ENCODE measurements at regions not wholly inside any gene's neighbourhood (a gene's known extent, or its start where the extent isn't known, plus 50 kb on each side); places are given as distances from the start of the nearest gene placed in this dataset.
"Not testable (repeated sequence)": the region's sequence is repeated elsewhere in the genome, so short reads cannot be mapped to it uniquely, and the experiment has no call there.

DNA sequence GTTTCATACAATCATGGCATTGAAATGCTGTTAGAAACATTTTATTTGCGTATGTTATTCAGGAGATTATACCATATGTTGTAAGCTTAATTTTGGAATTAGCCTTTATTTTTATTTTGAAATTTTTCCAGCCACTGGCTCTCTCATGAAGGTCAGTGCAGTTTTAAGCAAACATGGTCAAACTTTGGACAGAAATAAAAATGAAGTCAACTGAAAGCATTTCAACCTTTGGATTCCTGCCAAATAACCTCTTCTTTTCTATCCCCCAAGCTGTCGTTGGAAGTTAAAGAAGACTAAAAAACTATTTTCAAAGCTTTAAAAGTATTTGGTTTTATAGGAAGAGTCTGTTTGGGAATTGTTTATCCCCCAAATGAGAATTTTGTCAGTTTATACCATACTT lies 846.6 kb downstream of the MCTP2 start:
- DNase-seq (ENCODE audit: low read depth): no peak

GRCh38 chr15:95080228-95080627 lies 848.9 kb downstream of the MCTP2 start:
- not testable (repeated sequence) for DNase-seq (ENCODE audit: low read depth)

DNA sequence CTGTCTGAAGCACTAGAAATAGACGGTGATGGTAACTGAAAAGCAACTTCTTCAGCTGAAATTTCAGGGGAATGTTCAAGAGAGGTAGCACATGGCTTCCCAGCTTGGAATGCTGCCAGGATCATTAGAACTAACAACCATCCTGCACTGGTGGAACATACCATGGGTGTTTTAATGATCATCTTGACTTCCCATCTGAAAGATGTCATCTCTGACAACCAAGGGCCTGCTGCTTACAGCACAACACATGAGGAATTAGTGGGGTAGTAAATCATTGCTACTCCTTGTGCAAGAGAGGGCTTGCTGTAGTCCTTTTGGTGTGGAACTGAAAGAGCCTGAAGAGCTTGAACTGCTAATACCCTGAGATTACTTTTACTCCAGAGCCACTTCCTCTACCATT lies 853.7 kb downstream of the MCTP2 start:
- peak; percentile 25 for DNase-seq (ENCODE audit: low read depth)

DNA sequence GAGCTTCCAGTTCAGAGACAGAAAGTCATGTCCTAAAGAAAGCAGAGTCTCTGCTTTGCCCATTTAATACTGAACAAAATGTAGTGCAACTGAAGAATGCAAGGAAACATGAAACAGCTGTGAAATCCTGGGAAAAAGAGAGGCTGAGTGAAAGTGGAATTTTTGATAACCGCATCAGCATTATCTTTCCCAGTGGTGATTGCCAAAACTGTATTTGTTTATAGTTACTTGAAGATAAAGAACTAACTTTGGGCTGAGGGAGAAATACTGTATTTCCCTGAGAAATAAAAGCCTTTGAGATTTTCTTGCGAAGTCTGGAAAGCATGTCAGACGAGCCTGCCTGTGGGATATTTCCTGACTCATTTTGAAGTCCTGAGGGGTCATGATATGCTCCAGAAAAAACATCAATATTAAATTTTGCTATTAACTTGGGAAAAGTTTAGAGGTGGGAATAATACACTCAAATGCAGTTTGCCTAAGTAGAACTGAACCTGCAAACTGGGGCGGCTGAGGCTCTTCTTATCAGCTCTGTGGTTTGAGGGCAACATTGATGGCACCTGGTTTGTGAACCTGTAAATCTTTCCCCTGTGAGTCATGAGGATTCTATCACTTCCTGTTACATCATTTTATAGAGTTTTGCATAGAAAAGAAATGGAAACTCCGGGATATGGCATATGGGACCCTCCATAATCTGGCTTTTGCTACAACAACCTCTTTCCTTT lies 855.3 kb downstream of the MCTP2 start:
- DNase-seq (ENCODE audit: low read depth): peak; percentile 64

GRCh38 chr15:95087253-95087609 lies 855.9 kb downstream of the MCTP2 start:
- DNase-seq (ENCODE audit: low read depth): no peak

DNA sequence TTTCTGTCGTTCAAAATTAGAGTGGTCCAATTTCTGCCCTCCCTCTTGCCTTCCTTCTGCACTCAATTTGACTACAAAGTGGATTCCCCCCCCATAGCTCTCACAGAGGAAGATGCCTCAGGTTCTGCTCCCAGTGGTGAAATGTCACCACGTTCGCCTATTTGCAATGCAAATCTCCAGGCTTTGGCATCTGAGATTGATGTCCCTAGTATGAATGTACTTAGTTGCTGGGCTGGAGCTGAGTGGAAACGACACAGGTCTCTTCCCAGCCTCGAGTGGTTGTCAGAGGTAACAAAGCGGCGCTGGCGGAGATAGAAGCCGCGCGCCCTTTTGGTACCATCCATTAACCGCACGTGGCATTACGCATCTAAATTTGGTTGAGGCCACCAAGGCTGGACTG lies 860.1 kb downstream of the MCTP2 start:
- DNase-seq (ENCODE audit: low read depth): no peak

DNA sequence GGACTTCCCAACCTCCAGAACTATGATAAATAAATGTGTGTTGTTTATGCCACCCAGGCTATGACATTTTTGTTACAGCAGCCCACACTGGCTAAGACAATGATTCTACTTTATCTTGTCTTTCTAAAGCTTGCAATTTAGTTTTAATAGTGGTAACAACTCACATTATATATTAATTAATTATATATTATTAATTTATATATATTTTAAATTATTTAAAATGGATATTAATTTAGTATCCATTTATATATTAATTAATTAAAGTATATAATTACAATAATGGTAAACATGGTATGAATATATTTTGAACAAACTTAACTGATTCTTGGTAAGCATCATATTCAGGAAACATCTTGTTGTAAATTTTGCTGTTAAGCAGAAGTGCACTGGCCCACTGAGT lies 863.9 kb downstream of the MCTP2 start:
- DNase-seq (ENCODE audit: low read depth): no peak

- no peak for DNase-seq (ENCODE audit: low read depth)
Measured at GRCh38 chr15:95096651-95097050, 865.3 kb downstream of the MCTP2 start.

DNA sequence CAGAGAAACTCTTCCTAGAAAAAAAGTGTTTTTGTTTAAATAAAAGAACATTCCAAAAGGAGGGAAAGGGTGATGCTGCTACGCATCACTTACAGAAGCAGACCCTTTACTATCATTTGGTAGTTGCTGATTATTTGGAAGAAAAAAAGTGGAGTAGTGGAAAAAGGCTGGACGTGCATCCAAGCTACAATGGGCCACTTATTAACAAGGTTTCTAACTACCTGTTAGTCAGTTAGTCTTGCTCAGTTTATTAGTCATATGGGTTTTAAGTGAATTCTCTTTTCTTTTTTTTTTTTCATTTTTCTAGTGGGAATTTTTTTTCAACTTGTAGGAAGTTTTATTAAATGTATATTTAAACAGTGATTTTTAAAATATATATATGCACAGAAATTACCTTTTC lies 866.0 kb downstream of the MCTP2 start:
- DNase-seq (ENCODE audit: low read depth): no peak

DNA sequence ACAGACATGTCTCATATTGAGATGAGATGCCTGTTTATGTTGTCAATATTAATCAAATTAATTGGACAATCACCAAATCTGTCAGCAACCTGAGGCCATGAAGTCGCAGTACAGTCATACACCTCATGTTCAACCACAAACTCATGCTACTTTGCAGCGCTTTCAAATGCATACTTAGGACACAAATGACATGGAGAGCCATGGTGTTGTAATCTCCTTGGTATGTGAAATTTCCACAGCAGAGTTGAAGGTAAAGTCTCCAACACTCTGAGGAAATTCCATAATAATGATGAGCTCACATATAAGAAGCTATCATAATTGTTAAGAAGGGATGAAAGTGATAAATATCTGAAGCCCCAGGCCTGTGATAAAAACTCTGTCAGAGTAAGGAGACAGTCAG lies 873.9 kb downstream of the MCTP2 start:
- peak; percentile 26 for DNase-seq (ENCODE audit: low read depth)

- no peak for DNase-seq (ENCODE audit: low read depth)
Measured at GRCh38 chr15:95106801-95107200, 875.4 kb downstream of the MCTP2 start.

DNA sequence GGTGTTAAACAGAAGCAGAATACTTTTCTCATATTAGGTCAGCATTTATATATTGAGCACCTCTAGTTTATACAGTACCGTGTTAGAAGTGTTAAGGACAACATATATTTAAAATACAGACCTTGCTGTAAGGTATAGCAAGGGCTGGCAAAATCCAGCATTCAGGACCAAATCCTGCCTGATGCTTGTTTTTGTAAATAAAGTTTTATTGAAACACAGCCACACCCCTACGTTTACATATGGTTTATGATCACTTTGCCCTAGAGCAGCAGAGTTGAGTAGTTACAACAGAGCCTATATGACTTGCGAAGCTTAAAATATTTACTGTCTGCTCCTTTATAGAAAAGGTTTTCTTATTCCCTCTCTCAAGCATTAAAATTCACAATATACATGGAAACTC lies 877.3 kb downstream of the MCTP2 start:
- no peak for DNase-seq (ENCODE audit: low read depth)

- no peak for DNase-seq (ENCODE audit: low read depth)
Measured at GRCh38 chr15:95111969-95112368, 880.6 kb downstream of the MCTP2 start.

DNA sequence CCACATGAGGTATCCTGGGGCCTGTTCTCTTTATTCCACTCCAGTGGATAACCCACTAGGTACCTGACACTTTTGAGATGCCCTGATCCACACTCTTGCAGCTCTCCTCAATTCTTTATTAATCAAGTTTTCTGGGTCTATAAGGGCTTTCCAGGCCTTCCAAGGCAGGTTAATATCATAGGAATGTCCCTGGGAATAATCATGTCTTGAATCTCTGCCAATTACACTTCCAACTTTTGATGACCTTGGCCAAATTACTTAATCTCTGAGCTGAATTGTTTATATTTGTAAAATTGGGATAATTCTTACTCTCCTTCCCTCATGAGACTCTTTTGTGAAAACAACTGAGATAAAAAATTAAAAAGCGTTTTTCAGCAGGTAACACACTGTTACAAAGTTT lies 881.7 kb downstream of the MCTP2 start:
- no peak for DNase-seq (ENCODE audit: low read depth)

GRCh38 chr15:95119041-95119610 lies 887.8 kb downstream of the MCTP2 start:
- DNase-seq (ENCODE audit: low read depth): no peak

DNA sequence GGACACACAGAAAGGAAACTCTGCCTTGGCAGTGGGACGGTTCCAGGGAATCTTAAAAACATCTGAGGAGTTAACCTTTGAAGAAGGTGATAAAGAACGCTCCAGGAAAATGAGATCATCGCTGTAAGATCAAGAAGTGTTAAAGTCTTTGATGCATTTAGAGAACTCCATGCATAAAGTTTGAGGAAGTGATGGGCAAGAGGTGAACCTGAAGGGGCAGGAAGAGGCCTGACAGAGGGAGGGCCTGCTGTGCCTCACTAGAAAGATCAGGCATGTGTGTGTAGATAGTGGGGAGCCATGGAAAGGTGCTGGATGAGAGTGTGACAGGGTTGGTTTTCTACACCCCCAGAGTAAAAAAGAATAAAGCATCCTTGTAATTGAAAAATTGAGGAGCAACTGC lies 889.2 kb downstream of the MCTP2 start:
- no peak for DNase-seq (ENCODE audit: low read depth)

DNA sequence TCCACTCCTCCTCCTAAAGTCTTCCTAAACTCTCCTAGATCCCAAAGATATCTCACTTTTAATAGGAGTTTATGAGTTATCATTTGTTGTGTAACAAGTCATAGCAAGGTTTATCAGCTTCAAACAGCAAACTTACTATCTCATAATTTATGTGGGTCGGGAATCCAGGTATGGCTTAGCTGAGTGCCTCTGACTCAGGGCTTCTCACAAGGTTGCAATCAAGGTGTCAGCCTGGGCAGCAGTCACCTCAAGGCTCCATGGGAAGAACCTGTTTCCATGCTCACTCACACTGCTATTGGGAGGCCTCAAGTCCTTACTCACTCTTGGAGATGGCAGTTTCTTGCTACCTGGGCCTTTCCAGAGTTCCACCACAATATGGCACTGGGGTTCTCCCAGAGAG lies 889.8 kb downstream of the MCTP2 start:
- no peak for DNase-seq (ENCODE audit: low read depth)

DNA sequence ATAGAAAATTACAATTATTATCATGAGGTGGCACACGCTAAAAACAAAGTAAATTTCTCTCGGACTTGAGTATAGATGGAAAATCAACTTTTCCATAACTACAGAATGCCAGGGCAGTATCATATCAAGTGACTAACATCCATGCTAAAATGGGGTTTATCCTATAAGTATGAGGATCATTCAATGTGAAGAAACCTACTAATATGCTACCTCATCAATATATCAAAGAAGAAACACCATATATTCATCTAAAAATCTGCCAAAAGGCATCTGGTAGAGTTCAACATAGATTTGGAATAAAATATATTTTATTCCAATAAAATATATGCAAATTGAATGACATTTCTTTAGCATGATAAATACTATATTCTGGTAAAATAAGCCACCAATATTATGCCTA lies 894.4 kb downstream of the MCTP2 start:
- DNase-seq (ENCODE audit: low read depth): no peak

DNA sequence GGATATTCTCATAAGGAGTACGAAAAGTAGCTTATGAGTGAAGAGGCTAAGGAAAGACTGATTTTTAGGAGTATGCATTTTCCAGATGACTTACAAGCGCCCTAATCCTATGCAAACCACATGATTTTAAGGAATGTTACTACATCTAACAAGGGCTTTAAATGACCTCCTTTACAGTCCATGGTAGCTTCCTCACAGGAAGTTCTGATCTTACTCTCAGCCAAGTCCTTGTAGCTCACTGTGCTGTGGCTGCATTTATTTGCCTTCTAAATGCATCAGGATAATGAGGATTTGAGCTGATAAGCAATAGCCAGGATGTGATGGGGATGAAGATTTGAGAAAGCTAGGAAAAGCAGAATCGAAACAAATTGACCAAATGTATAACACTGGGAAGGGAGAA lies 896.0 kb downstream of the MCTP2 start:
- DNase-seq (ENCODE audit: low read depth): no peak

DNA sequence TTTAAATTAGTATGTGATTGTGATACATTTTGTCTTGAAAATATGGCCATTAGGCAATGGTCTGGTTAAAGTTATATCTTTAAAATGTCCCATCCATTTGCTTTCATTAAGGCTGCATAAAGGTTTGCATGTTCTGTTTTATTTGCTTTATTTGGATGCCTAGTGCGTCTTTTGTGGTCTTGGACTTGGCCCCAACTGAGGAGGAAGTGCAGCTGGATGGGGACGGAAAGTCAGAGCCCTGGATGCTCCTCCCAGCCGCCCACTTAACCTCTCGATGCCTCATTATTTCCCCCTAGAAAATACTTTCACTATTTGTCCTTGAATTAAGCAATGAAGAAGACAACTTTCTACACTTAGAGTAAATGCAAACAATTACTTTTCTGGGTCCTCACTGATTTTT lies 898.2 kb downstream of the MCTP2 start:
- DNase-seq (ENCODE audit: low read depth): no peak

GRCh38 chr15:95131131-95131556 lies 899.8 kb downstream of the MCTP2 start:
- DNase-seq (ENCODE audit: low read depth): no peak

- DNase-seq (ENCODE audit: low read depth): peak; percentile 79
Measured at GRCh38 chr15:95132774-95133173, 901.4 kb downstream of the MCTP2 start.

DNA sequence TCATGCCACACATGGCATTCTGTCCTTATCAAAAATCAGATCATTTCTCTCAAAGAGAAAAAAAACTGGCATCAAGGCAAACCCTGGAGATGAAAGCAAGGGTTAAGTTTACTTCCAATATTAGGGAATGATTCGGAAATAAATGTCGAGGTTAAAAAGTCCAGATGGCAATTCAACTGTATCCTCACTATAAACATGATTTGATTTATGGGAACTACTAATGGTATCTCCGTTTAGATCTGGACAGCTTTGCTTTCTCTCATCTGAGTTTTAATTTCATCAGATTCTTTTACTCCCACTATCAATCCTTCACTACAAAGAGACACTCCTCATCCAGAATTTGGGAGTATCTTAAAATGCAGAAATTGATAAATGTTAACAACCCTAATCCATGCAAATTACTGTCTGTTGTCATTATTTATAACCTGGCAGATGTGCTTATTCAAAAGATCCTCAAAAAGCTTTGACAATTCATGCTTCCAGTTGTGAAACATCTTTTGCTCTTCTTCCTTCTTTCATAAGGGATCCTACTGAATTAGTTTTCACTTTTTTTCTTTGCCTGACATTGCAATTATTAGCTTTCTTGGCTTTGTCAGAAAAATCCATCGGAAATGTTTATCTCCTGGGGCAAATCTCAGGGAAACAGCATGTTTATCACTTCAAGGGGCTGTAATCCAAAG lies 903.2 kb downstream of the MCTP2 start:
- peak; percentile 39 for DNase-seq (ENCODE audit: low read depth)
